ENCODE measurements at regions not wholly inside any gene's neighbourhood (a gene's known extent, or its start where the extent isn't known, plus 50 kb on each side); places are given as distances from the start of the nearest gene placed in this dataset.
A peak's percentile ranks its signal among the peaks of the same experiment; 100 is the strongest.

DNA sequence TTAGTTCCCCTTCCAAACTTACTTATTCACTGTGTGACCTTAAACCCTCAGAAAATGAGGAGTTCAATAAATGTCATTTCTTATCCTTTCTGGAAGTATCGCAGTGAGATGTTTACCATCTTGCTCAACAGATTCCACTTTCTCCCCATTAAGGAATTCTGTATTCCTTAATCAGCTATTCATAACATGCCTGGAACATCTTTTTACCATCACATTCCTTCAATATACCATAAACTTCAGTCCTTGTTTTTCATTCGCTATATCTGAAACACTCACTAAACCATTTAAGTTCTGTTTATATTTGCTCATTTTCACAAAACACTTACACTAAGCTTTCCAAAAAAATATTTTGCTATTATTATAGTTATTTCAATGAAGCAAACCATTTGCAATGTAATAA is 1158.6 kb downstream of the CDH12 start:
- DNase-seq (ENCODE audit: low spot score) = no peak

DNA sequence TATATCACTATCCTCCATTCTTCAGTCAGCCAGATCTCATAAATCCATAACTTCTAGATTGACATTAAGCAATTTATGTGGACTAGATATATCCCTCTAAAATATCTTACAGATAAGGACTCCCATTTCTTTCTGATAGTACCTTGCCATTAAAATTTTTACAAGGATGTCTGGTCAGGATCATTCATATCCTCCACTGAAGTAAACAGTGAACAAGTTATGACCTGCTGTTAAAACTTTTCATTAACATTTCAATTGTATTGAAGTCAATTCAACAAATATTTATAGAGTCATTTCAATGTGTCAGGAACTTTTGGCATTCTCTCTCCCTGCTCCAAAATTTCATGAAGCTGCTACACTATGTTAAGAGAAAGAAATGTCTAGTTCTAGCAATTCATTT is 1159.6 kb downstream of the CDH12 start:
- no peak for DNase-seq (ENCODE audit: low spot score)

DNA sequence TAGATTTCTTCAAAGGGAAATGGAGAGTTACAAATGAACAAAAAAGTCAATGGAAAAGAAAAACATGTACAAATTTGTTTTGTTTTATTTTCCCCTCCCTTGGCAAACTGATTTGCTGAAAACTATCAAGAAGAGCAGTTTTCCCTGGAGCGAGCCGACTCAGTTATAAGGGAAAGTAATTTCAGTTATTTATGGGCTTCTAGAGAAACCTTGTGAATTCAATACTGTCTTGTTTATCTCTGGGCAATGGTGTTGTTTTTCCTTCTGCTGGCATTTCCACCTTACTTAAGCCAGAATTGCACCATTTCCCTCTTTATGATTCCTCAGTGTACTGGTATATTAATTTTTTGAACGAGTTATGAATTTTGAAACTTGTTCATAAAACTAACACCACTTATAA is 1163.6 kb downstream of the CDH12 start:
- no peak for DNase-seq (ENCODE audit: low spot score)

DNA sequence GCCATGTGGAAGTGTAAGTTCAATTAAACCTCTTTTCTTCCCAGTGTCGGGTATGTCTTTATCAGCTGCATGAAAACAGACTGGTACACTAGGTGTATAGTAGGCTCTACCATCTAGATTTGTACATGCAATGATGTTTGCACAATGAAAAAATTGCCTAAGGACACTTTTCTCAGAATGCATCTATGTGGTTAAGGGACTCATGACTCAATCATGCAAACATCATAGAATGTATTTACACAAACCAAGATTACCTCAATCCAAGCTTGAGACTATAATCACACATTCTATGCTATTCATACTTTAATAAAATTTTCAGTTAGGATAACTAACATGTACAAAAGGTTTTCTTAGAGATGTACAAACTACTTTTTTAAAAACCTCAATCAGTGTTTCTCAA is 1164.5 kb downstream of the CDH12 start:
- DNase-seq (ENCODE audit: low spot score) = no peak

DNA sequence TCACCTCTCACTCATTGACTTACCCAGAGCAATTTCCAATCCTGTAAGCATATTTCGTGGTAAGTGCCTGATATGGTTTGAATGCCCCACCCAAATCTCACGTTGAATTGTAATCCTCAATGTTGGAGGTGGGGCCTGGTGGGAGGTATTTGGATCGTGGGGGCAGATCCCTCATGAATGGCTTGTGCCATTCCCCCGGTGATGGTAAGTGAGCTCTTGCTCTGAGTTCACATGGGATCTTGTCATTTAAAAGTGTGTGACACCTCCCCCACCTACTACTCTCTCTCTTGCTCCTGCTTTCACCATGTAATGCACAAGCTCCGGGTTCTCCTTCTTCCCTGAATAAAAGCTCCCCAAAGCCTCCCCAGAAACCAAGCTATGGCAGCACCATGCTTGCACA is 1165.5 kb downstream of the CDH12 start:
- no peak for DNase-seq (ENCODE audit: low spot score)

DNA sequence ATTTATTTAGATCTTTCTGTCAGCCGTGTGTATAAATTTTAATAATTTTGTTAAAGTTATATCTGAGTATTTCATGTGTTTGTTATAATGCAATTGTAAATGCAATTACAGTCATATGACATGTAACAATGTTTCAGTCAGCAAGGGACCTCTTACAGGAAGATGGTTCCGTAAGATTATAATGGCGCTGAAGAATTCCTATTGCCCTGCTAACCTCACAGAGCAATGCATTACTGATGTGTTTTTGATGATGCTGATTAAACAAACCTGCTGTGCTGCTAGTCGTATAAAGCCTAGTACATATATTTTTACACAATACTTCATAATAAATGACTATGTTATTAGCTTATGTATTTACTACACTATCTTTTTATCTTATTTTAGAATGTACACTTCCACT is 1166.4 kb downstream of the CDH12 start:
- no peak for DNase-seq (ENCODE audit: low spot score)

DNA sequence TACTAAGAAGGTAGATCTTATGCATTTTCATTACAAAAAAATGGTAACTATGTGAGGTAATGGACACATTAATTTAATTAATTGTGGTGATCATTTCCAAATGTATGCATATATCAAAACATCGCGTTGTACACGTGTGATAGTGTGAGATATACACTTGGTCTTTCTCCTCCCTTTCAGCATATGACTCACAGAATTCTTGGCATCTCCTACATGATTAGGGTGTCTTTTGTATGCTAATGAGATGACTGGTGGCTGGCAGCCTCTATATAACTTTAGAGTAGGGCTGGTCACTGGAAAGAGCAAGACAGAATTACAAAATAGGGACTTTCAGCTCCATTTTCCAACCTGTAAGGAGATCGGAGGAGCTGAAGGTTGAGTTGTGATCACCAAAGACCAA is 1167.6 kb downstream of the CDH12 start:
- DNase-seq (ENCODE audit: low spot score) = no peak

DNA sequence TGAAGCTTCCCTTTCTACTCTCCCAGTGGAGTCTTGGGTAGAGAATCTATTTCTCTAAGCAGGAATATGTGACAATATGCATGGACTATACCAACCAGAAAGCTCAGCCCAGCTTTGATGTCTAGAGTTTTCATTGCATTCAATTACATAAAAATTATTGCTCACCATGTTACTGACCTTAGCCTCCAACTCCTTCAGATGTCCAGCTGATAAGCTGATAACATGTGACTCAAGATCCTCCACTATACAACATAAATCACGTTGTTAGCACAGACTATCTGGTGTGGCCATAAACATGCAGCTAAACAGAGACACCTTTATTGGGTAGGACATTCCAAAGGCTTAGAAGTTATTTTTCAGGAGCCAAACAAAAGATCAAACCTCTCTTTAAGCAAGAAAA is 1168.2 kb downstream of the CDH12 start:
- no peak for DNase-seq (ENCODE audit: low spot score)

DNA sequence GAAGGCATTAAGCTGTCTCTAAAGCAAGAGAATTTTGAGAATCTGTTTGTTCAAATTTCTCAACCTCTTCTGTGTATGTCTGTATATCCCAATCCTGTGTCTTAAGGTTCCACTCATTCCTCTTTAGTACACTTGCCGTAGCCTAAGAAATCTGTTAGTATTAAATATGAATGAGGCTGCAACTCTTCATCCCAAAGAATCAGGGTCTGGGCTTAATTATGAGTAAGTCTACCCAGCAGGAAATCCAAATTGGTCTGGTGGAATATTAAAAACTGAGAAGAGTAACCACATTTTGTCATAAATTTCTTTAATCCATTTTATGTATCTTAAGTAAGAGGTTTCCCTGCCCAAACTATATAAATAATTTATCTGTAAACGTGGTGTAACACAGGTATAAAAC is 1171.2 kb downstream of the CDH12 start:
- DNase-seq (ENCODE audit: low spot score) = no peak

DNA sequence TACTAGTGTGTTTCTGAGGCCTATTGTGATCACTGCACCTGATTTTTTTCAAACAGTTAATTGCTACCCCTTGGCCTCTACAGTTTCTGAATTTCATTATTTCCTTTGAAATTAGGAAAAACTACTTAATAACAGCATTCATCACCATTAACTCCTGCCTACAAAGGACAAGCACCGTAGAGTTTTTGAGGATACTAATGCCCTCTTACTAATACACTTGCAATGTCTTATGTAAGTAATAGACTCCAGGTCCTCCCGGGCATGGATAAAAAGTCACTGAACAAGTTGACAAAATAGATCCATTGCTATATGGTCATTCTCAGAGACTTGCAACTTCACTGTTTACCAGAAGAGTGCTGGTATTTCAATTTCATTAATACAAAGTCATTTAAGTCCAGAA is 1172.5 kb downstream of the CDH12 start:
- no peak for DNase-seq (ENCODE audit: low spot score)

DNA sequence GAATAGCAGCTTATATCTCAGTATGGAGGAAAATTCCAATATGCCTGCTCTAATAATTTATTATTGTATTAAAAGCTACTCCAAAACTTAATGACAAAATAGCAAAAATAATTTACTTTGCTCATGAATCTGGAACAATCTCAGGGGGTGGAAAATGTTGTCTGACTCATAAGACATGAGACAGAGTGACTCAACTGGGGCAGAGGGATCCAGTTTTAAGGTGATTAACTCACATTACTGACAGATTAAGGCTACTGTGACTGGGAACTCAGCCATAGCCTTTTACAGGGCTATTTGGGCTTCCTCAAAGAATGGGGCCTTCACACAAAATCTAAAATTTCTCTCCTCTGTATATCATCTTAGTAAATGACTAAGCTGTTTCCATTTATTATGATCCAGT is 1172.9 kb downstream of the CDH12 start:
- DNase-seq (ENCODE audit: low spot score) = peak; percentile 73

DNA sequence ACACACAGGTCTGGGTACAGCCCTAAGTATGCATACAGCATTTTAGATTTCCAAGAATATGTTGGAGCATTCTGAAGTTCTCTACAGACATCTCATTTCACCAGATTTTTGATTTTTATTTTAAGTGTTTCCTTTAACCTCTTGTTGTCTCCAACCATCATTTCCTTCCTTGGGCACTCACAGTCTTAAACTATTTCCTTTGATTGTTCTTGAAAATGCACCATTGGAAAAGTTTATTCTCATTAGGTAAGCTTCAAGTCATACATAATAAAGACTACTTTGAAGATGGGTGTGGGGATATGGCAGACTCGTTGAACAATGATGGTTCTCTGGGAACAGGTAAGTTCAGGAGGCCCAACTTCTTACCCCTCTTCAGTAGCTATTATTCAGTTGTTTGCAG is 1174.6 kb downstream of the CDH12 start:
- DNase-seq (ENCODE audit: low spot score) = no peak

DNA sequence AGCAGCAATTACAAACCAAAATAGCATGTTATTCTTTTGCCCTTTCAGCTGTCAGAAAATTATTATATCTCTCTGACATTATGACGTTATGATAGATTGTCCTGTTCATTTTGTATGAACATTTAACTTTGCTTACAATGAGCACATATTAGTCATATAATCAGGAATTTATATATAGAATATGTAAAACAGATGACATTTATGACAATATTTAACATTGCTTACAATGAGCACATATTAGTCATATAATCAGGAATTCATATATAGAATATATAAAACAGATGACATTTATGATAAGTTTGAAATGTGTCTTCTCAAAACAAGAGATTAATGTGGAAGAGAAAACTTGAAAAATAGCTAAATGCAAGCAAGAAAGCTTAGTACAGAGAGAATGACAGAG is 1180.2 kb downstream of the CDH12 start:
- no peak for DNase-seq (ENCODE audit: low spot score)

DNA sequence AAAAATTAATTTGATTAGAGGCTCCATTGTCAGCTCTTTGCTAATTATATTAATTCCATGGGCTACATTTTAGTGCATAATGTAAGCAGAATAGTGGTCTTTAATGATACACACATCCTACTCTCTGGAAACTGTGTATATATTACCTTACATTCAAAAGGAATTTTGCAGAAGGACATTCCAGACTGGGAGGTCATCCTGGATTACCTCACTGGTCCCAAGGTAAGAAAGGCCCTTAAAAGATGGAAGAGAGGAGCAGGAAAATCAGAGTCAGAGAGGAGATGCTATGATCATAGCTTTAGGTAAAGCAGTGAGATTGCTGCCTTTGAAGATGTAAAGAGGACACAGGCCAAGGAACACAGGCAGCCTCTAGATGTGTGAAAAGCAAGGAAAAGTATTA is 1180.8 kb downstream of the CDH12 start:
- DNase-seq (ENCODE audit: low spot score) = no peak

DNA sequence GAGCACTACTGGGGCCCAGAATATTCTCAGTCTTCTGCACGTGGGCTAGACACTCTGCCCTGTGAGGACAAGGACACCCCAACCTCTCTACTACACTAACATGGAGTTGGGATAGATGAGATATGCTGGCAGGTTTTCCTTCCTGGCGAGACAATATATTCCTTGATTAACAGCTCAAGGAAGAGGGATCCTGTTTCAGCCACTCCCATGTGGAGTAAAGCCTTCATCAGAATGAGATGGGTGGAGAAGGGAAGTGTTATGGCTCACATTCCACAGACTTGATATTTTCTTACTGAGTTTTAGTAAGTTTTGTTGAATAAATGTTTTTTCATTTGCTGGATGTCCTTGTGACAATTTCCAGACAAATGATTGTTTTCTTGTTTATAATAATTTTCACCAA is 1187.6 kb downstream of the CDH12 start:
- DNase-seq (ENCODE audit: low spot score) = no peak

DNA sequence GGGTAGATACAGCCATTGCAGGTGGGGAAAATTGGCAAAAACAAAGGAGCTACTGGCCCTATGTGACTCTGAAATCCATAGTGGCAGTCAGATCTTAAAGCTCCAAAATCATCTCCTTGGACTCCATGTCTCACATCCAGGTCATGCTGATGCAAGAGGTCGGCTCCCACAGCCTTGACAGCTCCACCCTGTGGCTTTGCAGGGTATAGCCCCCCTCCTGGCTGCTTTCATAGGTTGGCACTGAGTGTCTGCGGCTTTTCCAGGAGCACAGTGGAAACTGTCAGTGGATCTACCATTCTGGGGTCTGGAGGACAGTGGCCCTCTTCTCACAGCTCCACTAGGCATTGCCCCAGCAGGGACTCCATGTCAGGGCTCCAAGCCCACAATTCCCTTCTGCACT is 1190.1 kb downstream of the CDH12 start:
- no peak for DNase-seq (ENCODE audit: low spot score)

DNA sequence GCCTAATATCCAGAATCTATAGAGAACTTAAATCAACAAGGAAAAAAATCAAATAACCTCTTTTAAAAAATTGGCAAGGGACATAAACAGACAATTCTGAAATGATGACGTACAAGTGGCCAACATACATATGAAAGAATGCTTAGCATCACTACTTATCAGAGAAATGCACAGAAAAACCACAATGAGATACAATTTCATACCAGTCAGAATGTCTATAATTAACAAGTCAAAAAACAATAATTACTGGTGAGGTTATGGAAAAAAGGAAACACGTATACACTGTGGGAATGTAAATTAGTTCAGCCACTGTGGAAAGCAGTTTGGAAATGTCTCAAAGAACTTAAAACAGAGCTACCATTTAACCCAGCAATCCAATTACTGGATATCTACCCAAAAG is 1192.0 kb downstream of the CDH12 start:
- DNase-seq (ENCODE audit: low spot score) = no peak

DNA sequence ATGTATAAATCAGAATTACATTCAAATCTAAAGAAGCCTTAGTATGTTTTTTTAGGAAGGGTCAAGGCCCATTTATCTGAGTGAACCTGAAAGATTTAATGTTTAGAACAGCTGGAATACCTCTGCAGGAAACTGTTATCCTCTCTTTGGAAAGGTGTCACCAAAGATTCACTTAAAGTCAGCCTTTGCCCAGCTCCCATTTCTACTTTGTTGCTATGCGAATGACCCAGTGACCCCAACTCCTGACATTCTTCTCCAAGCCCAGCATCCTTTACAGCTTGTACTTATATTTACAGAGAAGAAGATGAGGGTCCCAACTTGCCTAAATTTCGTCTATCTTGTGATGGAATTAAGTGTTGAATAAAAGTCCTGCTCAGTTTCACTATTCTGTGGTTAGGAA is 1198.6 kb downstream of the CDH12 start:
- DNase-seq (ENCODE audit: low spot score) = no peak

DNA sequence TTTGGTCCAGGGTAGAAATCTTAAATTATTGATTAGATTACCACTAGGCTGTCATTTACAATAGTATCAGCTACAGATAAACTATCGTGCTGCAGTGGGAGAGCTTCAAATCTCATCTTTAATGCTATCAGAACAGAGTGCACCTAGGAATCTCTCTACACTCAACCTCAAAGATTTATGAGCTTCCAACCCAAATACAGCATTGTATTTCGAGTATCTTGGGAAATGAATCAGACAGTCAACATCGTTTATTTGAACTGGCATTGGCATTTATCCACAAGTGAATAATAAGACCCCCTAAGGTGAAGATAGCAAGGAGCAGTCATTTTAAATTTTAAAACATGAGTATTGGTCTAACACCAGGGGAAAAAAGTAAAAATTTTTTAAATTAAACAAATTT is 1203.2 kb downstream of the CDH12 start:
- no peak for DNase-seq (ENCODE audit: low spot score)

DNA sequence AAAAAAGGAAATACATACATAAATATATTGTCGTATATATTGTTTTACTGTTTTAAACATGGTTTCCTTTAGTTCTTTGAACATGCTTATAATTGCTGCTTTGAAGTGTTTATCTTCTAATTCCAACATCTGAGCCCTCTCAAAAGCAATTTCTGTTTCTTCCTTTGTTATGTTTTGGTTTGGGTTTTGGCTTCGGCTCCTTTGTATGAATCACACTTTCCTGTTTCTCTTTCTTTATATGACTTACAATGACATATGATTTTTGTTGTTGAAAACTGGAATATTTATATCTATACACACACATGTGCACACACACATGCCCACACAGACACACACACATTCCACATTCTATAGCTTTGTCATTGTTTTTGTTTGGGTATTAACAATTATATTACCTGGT is 1206.7 kb downstream of the CDH12 start:
- DNase-seq (ENCODE audit: low spot score) = no peak

DNA sequence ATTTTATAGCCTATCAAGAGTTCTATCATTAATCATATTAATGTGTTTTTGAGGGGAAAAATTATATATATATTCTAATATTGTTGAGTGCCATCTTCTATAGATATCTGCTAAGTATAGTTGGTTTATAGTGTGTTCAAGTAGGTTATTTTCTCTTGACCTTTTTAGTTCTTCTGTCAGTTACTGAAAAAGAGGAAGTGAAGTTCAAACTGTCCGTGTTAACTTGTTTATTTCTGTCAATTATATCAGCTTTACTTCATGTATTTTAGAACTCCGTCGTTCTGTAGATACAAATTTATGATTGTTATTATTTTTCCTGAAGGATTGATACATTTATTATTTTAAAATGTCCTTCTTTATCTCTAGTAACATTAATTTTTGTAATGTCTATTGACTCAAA is 1209.1 kb downstream of the CDH12 start:
- no peak for DNase-seq (ENCODE audit: low spot score)

DNA sequence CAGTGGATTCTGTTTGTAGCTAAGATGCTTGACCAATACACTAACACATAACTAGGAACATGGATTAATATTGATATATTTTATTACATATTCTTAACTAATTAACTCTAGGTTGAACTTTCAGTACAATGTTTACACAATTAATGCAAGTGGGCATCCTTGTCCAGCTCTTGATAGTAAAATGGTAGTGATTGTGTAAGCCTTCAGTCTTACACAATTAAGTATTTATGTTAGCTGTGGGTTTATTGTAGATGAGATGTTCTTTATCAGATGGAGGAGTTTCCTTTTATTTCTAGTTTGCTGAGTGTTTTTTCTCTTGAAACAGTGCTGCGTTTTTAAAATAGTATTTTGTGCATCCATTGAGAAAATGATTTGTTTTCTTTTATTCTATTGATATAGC is 1210.8 kb downstream of the CDH12 start:
- DNase-seq (ENCODE audit: low spot score) = no peak

DNA sequence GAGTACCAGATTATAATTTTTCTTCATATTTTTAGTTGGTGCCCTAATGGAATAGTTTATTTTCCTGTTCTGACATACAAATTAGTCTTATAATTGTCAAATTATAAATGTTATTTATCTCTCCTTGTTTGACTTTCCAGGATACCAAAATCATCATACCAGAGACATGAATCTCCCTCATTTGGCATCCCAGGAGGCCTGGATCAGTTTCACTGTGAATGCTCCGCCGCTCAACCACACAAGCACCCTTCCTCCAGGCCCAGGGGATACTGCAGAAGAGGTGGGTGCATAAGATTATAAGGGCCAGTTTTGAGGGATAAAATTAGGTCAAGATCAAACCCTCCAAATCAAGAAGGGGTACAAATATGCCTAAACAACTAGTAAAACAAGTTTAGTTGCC is 1229.3 kb downstream of the CDH12 start:
- DNase-seq (ENCODE audit: low spot score) = no peak

DNA sequence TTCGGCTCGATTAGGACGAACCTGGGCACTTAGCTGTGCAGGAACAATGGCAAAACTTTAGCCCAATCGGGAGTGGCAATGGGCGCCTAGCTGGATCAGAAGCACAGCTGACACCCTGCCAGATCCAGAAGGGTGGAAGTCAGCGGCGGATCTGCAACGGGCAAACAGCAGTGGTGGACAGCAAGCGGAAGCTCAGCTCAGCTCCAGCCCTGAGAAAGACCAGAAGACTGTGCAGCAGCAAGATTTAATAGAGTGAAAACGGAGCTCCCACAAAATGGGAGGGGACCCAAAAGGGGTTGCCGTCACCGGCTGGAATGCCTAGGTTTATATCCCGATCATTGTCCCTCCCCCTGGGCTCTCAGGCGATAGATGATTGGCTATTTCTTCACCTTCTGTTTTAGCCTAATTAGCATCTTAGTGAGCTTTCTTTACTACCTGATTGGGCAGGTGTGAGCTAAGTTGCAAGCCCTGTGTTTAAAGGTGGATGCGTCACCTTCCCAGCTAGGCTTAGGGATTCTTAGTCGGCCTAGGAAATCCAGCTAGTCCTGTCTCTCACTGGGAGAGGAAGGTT is 1237.9 kb downstream of the CDH12 start:
- DNase-seq (ENCODE audit: low spot score) = no peak

DNA sequence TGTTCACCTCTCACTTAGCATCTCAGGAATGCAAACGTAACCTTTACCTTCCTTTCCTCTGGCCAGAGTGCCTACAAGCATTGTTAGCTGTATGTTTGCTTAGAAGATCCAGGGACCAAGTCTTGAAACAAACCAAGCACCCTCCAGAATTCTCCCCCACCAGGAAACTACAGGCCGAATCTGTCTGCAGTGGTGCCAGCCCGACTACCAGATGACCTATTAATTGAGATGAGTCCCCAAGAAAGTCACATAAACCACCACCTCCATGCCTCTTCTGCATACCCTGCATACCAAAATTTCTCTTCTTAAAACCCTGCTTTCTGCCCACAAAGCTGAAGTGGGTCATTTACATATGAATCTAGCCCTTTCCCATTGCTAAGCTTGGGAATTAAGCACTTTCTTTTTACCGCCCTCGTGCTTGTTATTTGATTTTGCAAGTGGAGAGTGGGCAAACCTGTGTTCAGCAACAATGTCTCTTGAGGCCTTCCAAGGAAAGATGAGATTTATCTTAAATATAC is 1239.1 kb downstream of the CDH12 start:
- no peak for DNase-seq (ENCODE audit: low spot score)
